Stimulated activated naive CD4-positive, alpha-beta T cell (primary cell): ENCODE measurements at regions not wholly inside any gene's neighbourhood (a gene's known extent, or its start where the extent isn't known, plus 50 kb on each side); places are given as distances from the start of the nearest gene placed in this dataset.
"Not testable (repeated sequence)": the region's sequence is repeated elsewhere in the genome, so short reads cannot be mapped to it uniquely, and the experiment has no call there.

Experiments
- DNase-seq, 6 experiments: peaks; one replicate each; lab custom pipeline; 2025; lab: John Stamatoyannopoulos, UW

DNA sequence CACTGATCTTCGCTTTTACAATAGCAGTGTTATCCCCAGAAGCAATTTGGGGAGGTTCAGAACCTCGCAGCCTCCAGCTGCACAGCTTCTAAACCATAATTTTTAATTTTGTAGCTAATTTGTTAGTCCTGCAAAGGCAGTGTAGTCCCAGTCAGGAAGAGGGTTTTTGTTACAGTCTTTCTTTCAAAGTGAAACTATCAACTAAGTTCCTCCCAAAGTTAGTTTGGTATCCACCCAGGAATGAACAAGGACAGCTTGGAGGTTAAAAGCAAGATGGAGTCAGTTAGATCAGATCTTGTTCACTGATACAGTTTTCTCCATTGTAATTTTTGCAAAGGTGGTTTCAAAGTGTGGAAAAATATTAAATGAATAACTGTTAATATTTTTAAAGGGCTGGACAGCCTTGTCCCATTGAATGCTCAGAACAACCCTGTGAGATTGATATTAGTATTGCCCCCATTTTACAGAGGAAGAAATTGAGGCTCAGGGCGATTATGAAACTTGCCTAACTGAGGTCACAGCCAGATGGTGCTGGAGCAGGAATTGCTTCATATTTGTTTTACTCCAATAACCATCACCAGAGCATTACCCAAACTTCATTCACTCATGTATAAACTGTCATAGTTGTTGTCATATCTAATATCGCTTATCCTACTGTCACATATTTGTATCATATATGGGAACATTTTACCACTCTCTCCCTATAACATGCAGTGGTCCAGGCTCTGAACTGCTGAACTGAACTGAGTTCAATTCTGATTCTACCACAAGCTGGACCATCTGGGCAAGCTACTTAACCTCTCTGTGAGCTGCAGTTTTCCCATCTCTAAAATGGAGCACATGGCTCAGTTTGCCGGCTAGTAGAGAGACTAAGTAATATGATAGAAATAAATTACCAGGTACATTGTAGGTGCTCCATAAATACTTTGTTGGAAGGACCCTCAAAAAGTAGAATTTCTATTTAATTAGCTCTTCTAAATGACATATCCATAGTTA is 213.8 kb downstream of the BCAS1 start:
- no peak for DNase-seq

DNA sequence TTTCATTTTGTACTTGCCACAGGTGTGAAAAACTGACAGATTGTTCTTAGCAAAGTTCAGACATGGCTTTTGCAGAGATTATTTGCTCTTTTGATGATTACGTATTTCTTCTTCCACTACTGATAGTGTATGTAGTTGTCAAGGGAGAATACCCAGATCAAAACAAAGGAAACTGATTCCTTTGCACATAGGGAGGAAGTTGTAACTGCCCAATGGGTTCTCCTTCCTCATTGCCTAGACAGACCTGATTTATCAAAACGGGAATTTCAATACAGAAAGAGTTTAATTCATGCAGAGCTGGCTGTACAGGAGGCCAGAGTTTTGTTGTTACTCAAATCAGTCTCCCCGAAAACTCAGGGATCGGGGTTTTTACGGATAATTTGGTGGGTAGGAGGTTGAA is 214.7 kb downstream of the BCAS1 start:
- DNase-seq, result no peak

DNA sequence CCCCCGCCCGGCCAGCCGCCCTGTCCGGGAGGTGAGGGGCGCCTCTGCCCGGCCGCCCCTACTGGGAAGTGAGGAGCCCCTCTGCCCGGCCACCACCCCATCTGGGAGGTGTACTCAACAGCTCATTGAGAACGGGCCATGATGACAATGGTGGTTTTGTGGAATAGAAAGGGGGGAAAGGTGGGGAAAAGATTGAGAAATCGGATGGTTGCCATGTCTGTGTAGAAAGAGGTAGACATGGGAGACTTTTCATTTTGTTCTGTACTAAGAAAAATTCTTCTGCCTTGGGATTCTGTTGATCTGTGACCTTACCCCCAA is 215.8 kb downstream of the BCAS1 start:
- DNase-seq, result not testable (repeated sequence)

- no peak for DNase-seq
Observed at GRCh38 chr20:53853111-53853713, 217.2 kb downstream of the BCAS1 start.

- DNase-seq, result no peak
Observed at GRCh38 chr20:53852691-53853090, 217.7 kb downstream of the BCAS1 start.

GRCh38 chr20:53852014-53852413 is 218.4 kb downstream of the BCAS1 start:
- DNase-seq, result no peak

- no peak for DNase-seq
Observed at GRCh38 chr20:53850319-53850718, 220.1 kb downstream of the BCAS1 start.

DNA sequence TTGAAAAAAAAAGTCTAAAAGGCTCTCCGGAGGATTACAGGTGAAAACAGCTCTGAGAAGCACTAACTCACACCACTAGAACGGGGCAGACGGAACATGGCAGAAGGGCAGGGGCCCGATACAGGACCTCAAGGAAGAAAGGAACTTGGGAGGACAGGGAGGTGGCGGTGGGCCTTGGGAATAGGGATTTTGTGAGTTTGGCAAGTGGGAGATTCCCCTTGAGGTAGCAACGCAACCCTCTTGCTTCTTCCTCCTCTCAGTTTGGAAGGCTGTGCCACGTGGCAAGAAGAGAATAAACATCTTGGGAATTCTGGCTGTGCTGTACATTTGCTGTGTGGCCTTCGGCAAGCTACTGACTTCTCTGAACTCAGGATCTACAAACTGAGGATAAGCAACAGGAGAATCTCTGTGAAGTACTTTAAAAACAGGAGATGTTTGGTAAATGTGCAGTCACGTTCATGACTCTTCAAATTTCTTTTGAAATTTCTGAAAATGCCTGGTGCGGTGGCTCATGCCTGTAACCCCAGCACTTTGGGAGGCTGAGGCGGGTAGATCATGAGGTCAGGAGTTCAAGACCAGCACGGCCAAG is 220.8 kb downstream of the BCAS1 start:
- no peak for DNase-seq

DNA sequence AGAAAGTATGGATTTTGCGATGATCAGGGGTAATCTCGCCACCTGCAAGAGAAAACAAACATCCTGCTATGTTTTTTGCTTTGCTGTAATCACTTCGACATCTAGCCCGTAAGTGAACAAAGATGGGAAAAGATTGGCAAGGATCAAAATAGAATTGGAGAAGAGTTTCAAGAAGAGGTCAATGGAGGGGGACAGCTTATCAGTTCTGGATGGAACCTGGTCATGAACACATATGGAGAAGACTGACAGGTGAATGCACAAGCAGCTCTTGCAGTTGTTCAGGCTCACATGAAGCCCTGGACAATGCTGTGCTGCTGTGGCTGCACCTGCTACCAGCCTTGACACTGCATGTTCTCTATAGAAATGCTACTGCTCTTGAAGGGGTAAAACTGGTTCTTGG is 222.1 kb downstream of the BCAS1 start:
- DNase-seq, result no peak

DNA sequence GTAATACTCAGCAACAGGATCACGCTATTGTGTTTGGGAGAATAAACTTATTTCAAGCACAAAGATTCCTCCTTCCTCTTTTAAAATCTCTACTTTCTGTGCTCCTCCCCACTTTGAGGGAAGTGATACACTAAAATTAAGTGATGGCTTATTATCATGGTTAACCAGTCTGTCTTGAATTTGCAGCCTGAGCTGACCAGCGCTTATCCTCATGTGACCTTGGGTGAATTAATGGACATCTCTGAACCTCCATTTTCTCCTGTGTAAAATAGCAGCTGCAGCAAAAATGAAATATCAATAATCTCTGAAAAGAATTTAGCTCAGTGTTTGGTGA is 222.6 kb downstream of the BCAS1 start:
- DNase-seq, result no peak

- peak in 4 of 6 experiments; percentile 4 to 48 (median 46) for DNase-seq
Observed at GRCh38 chr20:53847139-53847836, 223.1 kb downstream of the BCAS1 start.

- no peak for DNase-seq
Observed at GRCh38 chr20:53846640-53847039, 223.8 kb downstream of the BCAS1 start.

- DNase-seq, result no peak
Observed at GRCh38 chr20:53845980-53846379, 224.4 kb downstream of the BCAS1 start.

- DNase-seq, result no peak
Observed at GRCh38 chr20:53844259-53844658, 226.1 kb downstream of the BCAS1 start.

DNA sequence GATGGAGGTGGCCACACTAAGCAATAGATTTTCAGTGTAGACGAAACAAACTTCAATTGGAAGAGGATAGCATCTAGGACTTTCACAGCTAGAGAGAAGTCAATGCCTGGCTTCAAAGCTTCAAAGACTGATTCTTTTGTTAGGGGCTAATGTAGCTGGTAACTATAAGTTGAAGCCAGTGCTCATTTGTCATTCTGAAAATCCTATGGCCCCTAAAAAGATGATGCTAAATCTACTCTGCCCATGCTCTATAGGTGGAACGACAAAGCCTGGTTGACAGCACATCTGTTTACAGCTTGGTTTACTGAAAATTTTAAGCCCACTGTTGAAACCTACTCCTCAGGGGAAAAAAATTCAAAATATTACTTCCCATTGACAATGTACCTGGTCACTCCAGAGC is 226.7 kb downstream of the BCAS1 start:
- no peak for DNase-seq

DNA sequence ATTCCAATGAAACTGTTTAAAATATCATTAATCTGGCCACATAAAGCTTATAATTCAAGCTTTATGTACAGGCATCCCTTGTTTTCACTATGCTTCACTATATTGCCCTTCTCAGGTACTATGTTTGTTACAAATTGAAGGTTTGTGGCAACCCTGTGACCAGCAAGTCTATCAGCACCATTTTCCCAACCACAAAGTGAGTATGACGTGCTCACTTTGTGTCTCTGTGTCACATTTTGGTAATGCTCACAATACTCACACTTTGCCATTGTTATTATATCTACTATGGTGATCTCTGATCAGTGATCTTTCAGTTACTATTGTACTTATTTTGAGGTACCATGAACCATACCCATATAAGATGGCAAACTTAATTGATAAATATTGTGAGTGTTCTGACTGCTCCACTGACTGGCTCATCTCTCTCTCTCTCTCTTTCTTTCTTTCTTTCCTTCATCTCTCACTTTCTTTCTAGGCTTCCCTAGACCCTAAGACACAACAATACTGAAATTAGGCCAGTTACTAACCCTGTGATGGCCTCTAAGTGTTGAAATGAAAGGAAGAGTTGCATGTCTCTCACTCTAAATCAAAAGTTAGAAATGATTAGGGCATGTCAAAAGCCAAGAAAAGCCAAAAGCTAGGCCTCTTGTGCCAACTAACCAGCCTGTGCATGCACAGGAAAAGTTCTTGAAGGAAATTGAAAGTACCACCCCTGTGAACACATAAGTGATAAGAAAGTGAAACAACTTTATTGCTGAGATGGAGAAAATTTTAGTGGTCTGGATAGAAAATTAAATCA is 227.9 kb downstream of the BCAS1 start:
- peak in 3 of 6 experiments; percentile 8 to 14 (median 10) for DNase-seq

DNA sequence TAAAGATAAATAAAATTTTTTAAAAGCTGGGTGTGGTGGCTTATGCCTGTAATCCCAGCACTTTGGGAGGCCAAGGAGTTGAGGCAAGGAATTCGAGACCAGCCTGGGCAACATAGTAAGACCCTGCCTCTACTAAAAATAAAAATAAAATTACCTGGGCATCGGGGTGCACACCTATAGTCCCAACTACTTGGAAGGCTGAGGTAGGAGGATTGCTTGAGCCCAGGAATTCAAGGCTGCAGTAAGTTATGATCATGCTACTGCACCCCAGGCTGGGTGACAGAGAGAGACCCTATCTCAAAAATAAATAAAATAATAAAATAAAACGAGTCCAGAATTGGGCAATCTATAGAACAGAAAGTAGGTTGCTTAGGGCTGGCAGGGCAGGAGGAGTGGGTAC is 228.7 kb downstream of the BCAS1 start:
- DNase-seq, result no peak

DNA sequence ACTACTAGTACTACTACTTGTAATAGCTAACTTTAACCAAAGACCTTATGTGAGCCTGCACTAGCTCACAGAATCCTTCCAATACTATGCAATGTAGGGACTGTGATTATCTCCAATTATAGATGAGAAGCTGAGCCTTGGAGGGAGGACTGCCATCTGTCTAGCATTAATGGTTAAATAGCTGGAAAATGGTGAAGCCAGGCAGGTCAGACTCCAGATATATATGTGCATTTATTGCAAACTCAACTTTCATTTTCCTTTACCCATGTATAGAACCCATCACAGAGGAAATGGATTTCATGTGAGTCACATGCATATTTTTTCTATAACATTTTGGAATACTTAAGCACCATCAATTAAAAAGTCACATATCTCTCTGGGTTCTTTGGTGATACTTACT is 229.9 kb downstream of the BCAS1 start:
- no peak for DNase-seq

DNA sequence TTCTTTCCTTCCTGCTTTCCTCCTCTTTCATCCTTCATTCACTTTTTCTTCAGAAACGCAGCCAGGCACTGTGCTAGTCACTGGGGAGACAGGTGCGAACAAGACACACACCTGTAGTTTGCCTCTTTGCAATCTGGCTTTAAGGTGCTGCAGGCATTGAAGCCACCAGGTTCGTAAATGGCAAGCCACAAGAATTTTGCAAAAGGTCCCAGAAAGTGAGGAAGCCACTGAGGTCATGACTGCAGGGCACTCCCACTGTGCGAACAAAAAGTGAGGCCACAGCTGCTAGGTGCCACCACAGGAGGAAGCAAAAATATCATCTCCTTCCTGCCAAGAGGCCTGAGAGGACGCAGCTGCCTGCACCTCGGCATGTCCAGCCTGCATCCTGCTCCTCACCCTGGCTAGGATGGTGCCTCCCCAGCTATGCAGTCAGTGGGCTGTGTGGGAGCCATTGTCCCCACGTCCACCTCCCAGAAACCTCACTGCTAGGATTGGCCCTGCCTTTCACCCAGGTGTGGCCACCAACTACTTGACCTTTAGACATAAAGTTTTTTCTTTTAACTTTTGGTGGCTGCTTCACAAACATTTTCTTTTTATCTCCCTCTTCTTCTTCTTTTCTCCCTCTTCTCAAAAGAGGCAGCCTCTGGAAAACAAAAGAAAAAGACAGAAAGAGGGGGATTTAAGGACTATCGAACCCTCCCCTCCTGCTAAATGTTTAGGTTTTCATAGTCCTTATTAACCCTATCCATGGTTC is 230.8 kb downstream of the BCAS1 start:
- peak in 5 of 6 experiments; percentile 22 to 74 (median 67) for DNase-seq

GRCh38 chr20:53838311-53838868 is 232.0 kb downstream of the BCAS1 start:
- DNase-seq, result no peak
